Ovary (tissue), 1 donor: ENCODE measurements at regions not wholly inside any gene's neighbourhood (a gene's known extent, or its start where the extent isn't known, plus 50 kb on each side); places are given as distances from the start of the nearest gene placed in this dataset.

Experiments used
- EP300 ChIP-seq: sonication (generic); formaldehyde crosslinking; IDR thresholded peaks from one replicate; pipeline ENCODE4 v1.6.1; 2017; ENCODE audit warnings: antibody characterized with exemption
- POLR2A ChIP-seq: fragments of 450-650 bp; IDR thresholded peaks from one replicate; pipeline ENCODE4 v1.6.1; 2017; ENCODE audit warnings: antibody characterized with exemption, mild to moderate bottlenecking, moderate library complexity

GRCh38 chr4:179738822-179739221, 2296.6 kb upstream of the AGA start:
- TF ChIP-seq EP300 (no peak), POLR2A (no peak)
